Brain pericyte (primary cell): ENCODE measurements at regions not wholly inside any gene's neighbourhood (a gene's known extent, or its start where the extent isn't known, plus 50 kb on each side); places are given as distances from the start of the nearest gene placed in this dataset.

ENCODE experiments used
- DNase-seq: peaks from one replicate; pipeline ENCODE4 v3.0.0-alpha.2; 2012; ENCODE audit warnings: low read depth, low spot score

DNA sequence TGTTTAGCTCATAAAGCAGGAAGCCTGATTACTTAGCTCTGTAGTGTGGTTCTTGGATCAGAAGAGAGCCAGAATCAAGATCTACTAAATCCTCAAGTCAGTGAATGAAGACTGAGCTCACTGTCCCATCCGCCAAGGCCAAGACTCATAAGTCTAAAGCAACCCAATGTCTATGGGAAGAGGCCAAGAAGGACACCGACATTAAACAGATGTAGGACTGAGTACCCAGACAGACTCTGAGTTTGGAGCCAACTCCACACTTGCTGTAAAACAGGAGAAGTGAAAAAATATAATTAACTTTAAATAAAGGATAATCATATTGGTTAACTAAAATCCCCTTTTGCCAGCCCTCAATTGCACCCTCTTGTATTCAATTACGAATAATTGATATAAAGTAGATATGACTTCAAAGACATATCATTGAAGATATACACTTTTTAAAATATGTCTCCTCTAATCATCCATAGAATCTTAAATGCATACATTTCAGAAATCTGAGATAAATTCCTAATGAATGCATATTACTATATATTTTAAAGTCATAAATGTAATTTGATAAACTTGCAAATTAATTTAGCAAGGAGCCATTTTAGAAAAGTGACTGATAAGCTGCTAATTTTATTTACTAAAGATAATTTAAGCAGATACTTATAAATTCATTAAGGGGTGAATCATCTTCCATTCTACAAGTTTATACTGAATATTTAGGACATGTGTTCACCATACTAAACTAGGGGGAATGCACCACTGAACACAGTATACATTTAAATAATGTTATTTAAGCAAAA lies 617.0 kb upstream of the ARID1B start:
- no peak for DNase-seq

- no peak for DNase-seq
Measured at GRCh38 chr6:156154896-156155295, 622.3 kb upstream of the ARID1B start.

DNA sequence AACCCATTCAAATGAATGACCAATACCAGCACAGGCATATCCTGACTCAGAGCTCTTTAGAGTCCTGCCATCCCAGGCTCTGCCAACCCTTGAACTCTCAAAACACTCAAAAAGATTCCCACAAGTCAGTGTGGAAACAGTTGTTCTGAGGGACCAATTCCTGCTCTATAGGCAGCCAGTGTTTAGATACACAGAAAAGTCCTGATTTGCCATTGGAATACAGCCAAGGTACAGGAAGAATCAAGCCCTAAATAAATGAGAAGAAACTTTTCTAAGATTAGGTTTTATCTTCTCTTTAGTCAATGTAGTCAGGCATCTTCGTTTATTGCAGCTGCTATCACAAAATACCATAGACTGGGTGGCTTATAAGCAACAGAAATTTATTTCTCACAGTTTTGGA lies 626.8 kb upstream of the ARID1B start:
- no peak for DNase-seq

GRCh38 chr6:156146891-156147290 lies 630.3 kb upstream of the ARID1B start:
- DNase-seq = no peak

DNA sequence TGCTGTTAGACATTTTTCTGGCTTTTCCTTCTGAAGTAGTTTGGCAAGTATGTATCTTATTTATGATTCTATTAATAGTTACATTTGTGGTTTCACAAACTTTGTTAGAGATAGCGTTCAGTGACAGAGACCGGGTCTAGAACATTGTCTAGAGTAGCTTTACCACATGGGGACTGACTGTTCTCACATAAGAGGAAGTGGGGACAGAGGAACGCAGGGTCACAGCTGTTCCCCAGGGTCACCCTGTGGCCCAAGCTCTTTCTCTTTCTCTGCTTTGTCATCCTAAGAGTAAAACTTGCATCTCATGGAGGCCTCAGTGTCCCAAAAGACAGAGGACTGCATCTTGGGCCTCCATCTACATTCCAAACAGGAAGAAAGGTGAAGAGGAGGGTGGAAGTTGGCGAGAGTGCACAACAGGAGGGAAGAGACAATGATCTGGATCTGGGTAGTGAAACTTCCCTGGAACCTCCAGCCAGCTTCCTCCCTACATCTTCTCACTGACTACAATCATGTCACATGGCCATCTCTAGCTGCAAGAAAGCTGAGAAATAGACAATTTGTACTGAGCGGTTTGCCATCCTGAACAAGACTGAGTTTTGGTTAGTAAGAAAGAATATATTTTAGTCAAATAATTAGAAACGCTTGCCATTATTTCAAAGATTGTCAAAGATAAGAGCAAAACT lies 645.8 kb upstream of the ARID1B start:
- DNase-seq = no peak

GRCh38 chr6:156126535-156126934 lies 650.6 kb upstream of the ARID1B start:
- DNase-seq = no peak

GRCh38 chr6:156125844-156126243 lies 651.3 kb upstream of the ARID1B start:
- DNase-seq = no peak

DNA sequence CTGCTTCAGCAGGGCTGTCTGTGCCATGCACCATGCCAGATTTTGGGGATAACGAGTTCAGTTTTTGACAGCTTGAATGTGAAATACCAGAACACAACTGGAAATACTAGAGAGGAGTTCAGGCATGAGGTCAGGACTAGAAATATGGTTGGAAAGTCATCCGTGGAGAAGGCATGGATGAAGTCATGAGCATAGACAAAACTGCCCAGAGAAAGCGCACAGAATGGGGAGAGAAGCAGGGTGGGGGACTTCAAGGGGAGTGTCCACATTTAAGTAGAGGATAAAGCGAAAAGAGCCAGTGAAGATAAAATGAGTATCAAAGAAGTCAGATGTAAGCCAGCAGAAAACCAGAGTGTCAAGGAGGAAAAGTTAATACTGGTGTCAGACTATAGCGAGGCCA lies 653.4 kb upstream of the ARID1B start:
- no peak for DNase-seq

DNA sequence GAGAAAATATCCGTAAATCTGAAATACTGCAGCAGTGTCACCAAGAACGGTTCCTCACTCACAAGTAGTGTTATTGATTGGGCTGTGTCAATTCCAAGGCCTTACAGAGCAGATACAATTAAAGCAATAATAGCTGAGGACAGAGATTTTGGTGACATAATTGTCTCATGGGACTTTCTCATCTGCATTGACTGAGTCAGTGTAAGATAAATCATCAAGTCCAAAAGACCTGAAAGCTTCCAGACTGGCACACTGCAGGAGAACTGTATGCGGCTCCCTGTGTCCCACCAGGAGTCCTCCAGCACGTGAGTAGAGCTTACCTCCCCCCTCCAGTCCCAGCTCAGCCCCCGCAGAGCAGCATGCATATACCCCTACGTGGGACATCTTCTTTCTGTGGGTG lies 655.2 kb upstream of the ARID1B start:
- no peak for DNase-seq

GRCh38 chr6:156114541-156114940 lies 658.9 kb upstream of the NOX3 start:
- DNase-seq = no peak

- no peak for DNase-seq
Measured at GRCh38 chr6:156113631-156114030, 658.0 kb upstream of the NOX3 start.

GRCh38 chr6:156111913-156112312 lies 656.3 kb upstream of the NOX3 start:
- DNase-seq = no peak

GRCh38 chr6:156110249-156110648 lies 654.6 kb upstream of the NOX3 start:
- DNase-seq = no peak

- no peak for DNase-seq
Measured at GRCh38 chr6:156109713-156110112, 654.1 kb upstream of the NOX3 start.

- no peak for DNase-seq
Measured at GRCh38 chr6:156107624-156108101, 652.0 kb upstream of the NOX3 start.

DNA sequence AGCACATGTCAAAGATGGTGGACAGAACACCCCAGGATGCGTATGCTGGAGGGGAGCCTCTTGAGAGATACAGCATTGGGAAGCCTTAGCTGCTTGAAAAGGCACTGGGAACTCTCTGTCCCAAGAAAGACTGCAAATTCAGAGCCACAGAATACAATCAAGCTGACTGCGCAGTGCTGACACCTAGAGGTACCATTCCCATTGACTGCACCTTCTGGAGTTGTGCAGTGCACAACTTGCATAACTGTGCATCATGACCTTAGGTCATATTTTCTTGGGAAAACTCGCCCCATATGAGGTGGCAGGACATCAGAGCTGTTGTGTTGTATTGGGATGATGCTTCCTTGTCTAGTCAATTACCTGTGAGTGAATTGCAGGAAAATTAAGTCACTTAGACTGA lies 646.5 kb upstream of the NOX3 start:
- no peak for DNase-seq

DNA sequence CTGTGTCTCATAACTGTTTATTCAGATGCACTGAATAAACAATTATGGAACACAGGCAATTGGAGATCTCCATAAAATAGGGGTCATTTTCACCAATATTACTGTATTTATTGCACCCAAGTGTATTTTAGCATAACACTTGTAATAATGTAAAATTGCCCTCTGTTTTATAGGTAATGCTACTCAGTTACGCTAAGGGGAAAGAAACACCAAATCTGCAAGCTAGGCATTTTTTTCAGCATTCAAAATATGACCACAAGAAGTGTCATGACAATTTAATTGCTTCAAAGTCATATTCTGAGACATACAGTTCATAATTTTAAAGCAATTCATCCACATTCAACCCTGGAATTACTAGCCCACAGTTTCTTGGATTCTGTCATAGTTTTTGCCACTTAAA lies 643.2 kb upstream of the NOX3 start:
- no peak for DNase-seq

GRCh38 chr6:156087487-156087886 lies 631.8 kb upstream of the NOX3 start:
- no peak for DNase-seq

GRCh38 chr6:156082012-156082411 lies 626.4 kb upstream of the NOX3 start:
- DNase-seq = no peak

DNA sequence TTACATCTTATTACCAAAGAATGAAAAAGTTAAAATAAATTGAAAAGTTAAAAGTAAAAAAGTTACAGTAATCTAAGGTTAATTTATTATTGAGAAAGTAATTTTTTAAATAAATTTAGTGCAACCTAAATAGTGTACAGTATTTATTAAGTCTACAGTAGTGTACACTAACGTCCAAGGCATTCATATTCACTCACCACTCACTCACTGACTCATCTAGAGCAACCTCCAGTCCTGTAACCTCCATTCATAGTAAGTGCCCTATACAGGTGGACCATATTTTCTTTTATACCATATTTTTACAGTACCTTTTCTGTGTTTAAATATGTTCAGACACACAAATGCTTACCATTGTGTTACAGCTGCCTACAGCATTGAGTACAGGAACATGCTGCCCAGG lies 624.7 kb upstream of the NOX3 start:
- DNase-seq = no peak

DNA sequence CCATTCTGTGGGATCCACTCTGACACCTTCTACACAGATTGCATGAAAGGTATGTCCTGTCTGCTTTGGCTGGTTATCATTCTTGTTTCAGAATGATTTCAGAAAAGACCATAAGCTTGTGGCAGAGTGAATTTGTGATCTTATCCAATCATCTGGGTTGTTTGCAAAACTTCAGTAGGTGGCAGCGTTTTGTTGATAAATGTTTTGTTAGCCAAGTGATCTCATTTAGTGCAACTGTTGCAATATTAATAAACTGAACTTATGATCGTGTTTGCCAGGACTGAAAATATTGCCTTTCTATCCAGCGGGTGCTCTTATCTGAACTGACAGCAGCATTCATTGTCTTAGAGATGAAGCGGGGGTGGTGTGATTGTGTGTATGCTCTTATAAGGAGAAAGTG lies 613.2 kb upstream of the NOX3 start:
- no peak for DNase-seq

DNA sequence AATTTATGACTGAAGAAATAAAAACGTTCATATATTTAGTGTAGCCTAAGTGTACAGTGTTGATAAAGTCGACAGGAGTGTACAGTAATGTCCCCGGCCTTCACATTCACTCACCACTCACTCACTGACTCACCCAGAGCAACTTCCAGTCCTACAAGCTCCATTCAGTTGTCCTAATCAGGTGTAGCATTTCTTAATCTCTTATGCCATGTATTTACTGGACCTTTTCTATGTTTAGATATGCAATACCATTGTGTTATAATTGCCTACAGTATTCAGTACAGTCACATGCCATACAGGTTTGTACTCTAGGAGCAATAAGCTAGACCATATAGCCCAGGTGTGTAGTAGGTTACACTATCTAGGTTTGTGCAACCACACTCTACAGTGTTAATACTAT lies 610.2 kb upstream of the NOX3 start:
- DNase-seq = no peak

DNA sequence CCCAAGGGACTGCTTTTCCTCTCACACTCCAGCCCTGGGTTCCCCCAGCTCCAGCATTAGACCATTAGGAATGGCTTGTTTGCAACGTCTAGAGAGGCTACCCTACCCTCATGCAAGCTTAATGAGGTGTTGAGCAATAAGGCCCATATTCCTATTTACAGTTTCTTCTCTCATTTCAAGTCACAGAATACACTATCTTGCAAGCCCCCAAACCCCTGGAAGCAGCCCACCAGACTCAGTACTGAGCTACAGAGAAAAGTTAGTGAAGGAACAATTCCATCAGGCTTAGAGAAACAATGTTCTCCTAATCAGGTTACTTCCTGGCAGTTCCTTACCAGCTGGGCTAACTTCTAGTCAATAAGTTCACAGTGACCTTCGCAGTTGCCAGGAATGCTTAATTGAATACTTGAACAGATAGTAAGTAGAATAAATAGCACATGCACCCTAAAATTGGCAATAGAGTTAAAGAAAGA lies 606.5 kb upstream of the NOX3 start:
- DNase-seq = no peak
